Heart left ventricle (tissue), 16 donors: ENCODE measurements at regions not wholly inside any gene's neighbourhood (a gene's known extent, or its start where the extent isn't known, plus 50 kb on each side); places are given as distances from the start of the nearest gene placed in this dataset.

Experiments
- ATAC-seq, 4 donors: fragments of 200-7000 bp; cut with Tn5 transposase; one replicate each; pipeline ENCODE4 v1.9.1; 2020 to 2022; ENCODE audit warnings: moderate library complexity in 4 of 4, mild to moderate bottlenecking in 3 of 4, moderate number of reproducible peaks in 1 of 4
- DNase-seq, 5 donors: peaks; one replicate each; pipeline ENCODE4 v3.0.0-alpha.2; 2020
- H3K27ac ChIP-seq, 12 donors: fragments of 200-600 bp; sonication (generic) in 4 of 12; one replicate each; pipeline versions ENCODE4 v1.5.0 to v1.8.0; 2016 to 2022; ENCODE audit warnings: mild to moderate bottlenecking in 2 of 12
- H3K27me3 ChIP-seq, 9 donors: fragments of 200-600 bp; sonication (generic) in 2 of 9; one replicate each; pipeline versions ENCODE4 v1.5.1 to v1.8.0; 2016 to 2022; ENCODE audit warnings: mild to moderate bottlenecking in 3 of 9
- H3K36me3 ChIP-seq, 9 donors: fragments of 200-600 bp; sonication (generic) in 2 of 9; one replicate each; pipeline versions ENCODE4 v1.5.0 to v1.8.0; 2018 to 2022; ENCODE audit warnings: mild to moderate bottlenecking in 2 of 9
- H3K4me1 ChIP-seq, 12 donors: fragments of 200-600 bp; sonication (generic) in 4 of 12; one replicate each; pipeline versions ENCODE4 v1.5.0 to v1.8.0; 2016 to 2022; ENCODE audit warnings: mild to moderate bottlenecking in 3 of 12
- H3K4me3 ChIP-seq, 12 donors: fragments of 200-600 bp; sonication (generic) in 4 of 12; one replicate each; pipeline versions ENCODE4 v1.5.0 to v1.8.0; 2017 to 2022; ENCODE audit warnings: mild to moderate bottlenecking in 9 of 12, moderate library complexity in 4 of 12
- H3K9me3 ChIP-seq, 12 donors: fragments of 200-600 bp; sonication (generic) in 4 of 12; one replicate each; pipeline versions ENCODE4 v1.5.0 to v1.8.0; 2016 to 2022; ENCODE audit warnings: mild to moderate bottlenecking in 1 of 12
- CTCF ChIP-seq, 12 donors: fragments of 200-600 bp; sonication (generic) in 4 of 12; IDR thresholded peaks; one replicate each; pipeline versions ENCODE4 v1.5.0 to v1.8.0; 2018 to 2022; ENCODE audit warnings: antibody characterized with exemption in 12 of 12, mild to moderate bottlenecking in 5 of 12
- POLR2A ChIP-seq, 2 donors: fragments of 450-650 bp; IDR thresholded peaks; one replicate each; pipeline ENCODE4 v1.6.1; 2017; ENCODE audit warnings: antibody characterized with exemption in 2 of 2, mild to moderate bottlenecking in 2 of 2, moderate library complexity in 2 of 2
- WGBS, 4 donors: extraction: QIAGEN DNeasy Blood & Tissue Kit in 2 of 4; methylation state at CpG; one replicate each; pipeline versions ENCODE4 v1.1.5 to v1.1.7; 2013 to 2018; 5-methylcytosine and 5-hydroxymethylcytosine counted together
- intact Hi-C, 10 donors: fragments of 100-400 bp; cut with DNase I; formaldehyde crosslinking; loops; one replicate each; pipeline versions ENCODE4 v1.11.1 to v1.14.2; 2022
- donor health status: ischemic (EF 13 %, LVEDD 7.1; RV severe dilation, severe dysfunction).
- donor health status: healthy with polysubstance abuse.
- donor health status: DM: no; HTN: yes; CAD: no.
- donor health status: DM: no; HTN: no; CAD: no.
- donor health status: ischemic (EF 25% LVEDD 6.9; RV normal size, moderate dysfunction).
- donor health status: ischemic (EF 25% LVEDD 5.7; RV mildly dilated, moderate dysfunction).
- donor health status: healthy.
- donor health status: DM: yes; HTN: yes; CAD: no.
- donor health status: ischemic (EF 35%, LVEDD 5.7; RV mildly dilated, moderate dysfunction).
- donor health status: nonischemic (EF 11% LVEDD 7.7; RV severe dilation, severe dysfunction).
- donor health status: DM: yes; HTN: yes; CAD: no.
- donor health status: PGD.
- donor health status: ischemic (EF 29% LVEDD 5.4; RV normal size, mild dysfunction).
- donor health status: nonischemic (EF 23%, LVEDD 6.1; RV moderate dilation, normal function).

- intact Hi-C loops: no loop called here
- H3K27me3 ChIP-seq: peaks cover 0 to 22% (median 0%) of the 10 kb centered on the region in 9 donors
- H3K36me3 ChIP-seq: no peaks in the 10 kb centered on the region
- no peak overlapping the region for H3K27ac ChIP-seq
- 16 to 31% (median 19%) methylated on average over 4 of the region's 4 CpGs for WGBS, 4 donors
- no peak for TF ChIP-seq POLR2A (IDR thresholded peaks at IDR 0.05)
- H3K4me1 ChIP-seq: no peaks in the 10 kb centered on the region
- ATAC-seq: no peak
- no peak for DNase-seq
- H3K4me3 ChIP-seq: no peak overlapping the region
- H3K9me3 ChIP-seq: no peaks in the 10 kb centered on the region
Measured at GRCh38 chr16:17949982-17950250, 386.6 kb downstream of the NPIPA8 start.

GRCh38 chr16:17949141-17949981 is 387.2 kb downstream of the NPIPA8 start:
- intact Hi-C loops: no loop called here
- DNase-seq: no peak
- ATAC-seq: no peak
- Histone ChIP-seq H3K9me3 (no peaks in the 10 kb centered on the region), H3K36me3 (no peaks in the 10 kb centered on the region), H3K27ac (no peak overlapping the region), H3K4me1 (no peaks in the 10 kb centered on the region), H3K27me3 (peaks cover 0 to 22% (median 0%) of the 10 kb centered on the region in 9 donors), H3K4me3 (no peak overlapping the region)
- TF ChIP-seq POLR2A (IDR thresholded peaks at IDR 0.05): no peak
- no peak for TF ChIP-seq CTCF (IDR thresholded peaks at IDR 0.05)
- WGBS, 4 donors: 11 to 19% (median 15%) methylated on average over 10 of the region's 10 CpGs

GRCh38 chr16:17947637-17948036 is 388.9 kb downstream of the NPIPA8 start:
- WGBS, 4 donors: 85 to 91% (median 89%) methylated on average over 3 of the region's 3 CpGs
- no peaks in the 10 kb centered on the region for H3K4me1 ChIP-seq
- ATAC-seq: no peak
- TF ChIP-seq POLR2A (IDR thresholded peaks at IDR 0.05) (no peak), CTCF (IDR thresholded peaks at IDR 0.05) (no peak)
- peaks cover 0 to 15% (median 0%) of the 10 kb centered on the region in 9 donors for H3K27me3 ChIP-seq
- intact Hi-C loops: no loop called here
- H3K4me3 ChIP-seq: no peak overlapping the region
- H3K9me3 ChIP-seq: no peaks in the 10 kb centered on the region
- no peak for DNase-seq
- H3K27ac ChIP-seq: no peak overlapping the region
- H3K36me3 ChIP-seq: no peaks in the 10 kb centered on the region

GRCh38 chr16:17947165-17947564 is 389.4 kb downstream of the NPIPA8 start:
- intact Hi-C loops: no loop called here
- 83 to 96% (median 94%) methylated on average over 1 of the region's 1 CpG for WGBS, 4 donors

More at GRCh38 chr16:17947165-17947564, 389.4 kb downstream of the NPIPA8 start:
- H3K4me3 ChIP-seq: no peak overlapping the region
- H3K9me3 ChIP-seq: no peaks in the 10 kb centered on the region
- no peak overlapping the region for H3K27ac ChIP-seq
- no peaks in the 10 kb centered on the region for H3K36me3 ChIP-seq
- H3K27me3 ChIP-seq: peaks cover 0 to 15% (median 0%) of the 10 kb centered on the region in 9 donors
- H3K4me1 ChIP-seq: no peaks in the 10 kb centered on the region
- DNase-seq (no peak), ATAC-seq (no peak)
- TF ChIP-seq POLR2A (IDR thresholded peaks at IDR 0.05): no peak
- no peak for TF ChIP-seq CTCF (IDR thresholded peaks at IDR 0.05)
